GM23248 (cell line): ENCODE measurements at regions not wholly inside any gene's neighbourhood (a gene's known extent, or its start where the extent isn't known, plus 50 kb on each side); places are given as distances from the start of the nearest gene placed in this dataset.

Experiments
- EZH2 ChIP-seq: fragments of 200-600 bp; sonication (generic); IDR thresholded peaks from 2 replicates; pipeline ENCODE4 v1.6.1; 2018; ENCODE audit warnings: antibody characterized with exemption, mild to moderate bottlenecking; ENCODE audit not compliant: insufficient read depth, poor library complexity, severe bottlenecking
- EZH2phosphoT487 ChIP-seq: fragments of 200-600 bp; sonication (generic); IDR thresholded peaks from 2 replicates; pipeline ENCODE4 v1.6.1; 2018; ENCODE audit warnings: antibody characterized with exemption, moderate library complexity, mild to moderate bottlenecking, low read depth; ENCODE audit not compliant: insufficient read depth

GRCh38 chr22:22148905-22149304, 95.7 kb upstream of the VPREB1 start:
- TF ChIP-seq EZH2 = no peak
- TF ChIP-seq EZH2phosphoT487 = no peak
